ENCODE measurements at regions not wholly inside any gene's neighbourhood (a gene's known extent, or its start where the extent isn't known, plus 50 kb on each side); places are given as distances from the start of the nearest gene placed in this dataset.

- CTCF ChIA-PET: no interaction called here
- H3K36me3 ChIP-seq (ENCODE audit: low read depth): no peaks in the 10 kb centered on the region
- H3K9me2 ChIP-seq (ENCODE audit: insufficient read depth): no peaks in the 10 kb centered on the region; the same call in 1 of the 2 replicates
- no peak overlapping the region for H3K4me3 ChIP-seq
- no peak for DNase-seq
- no peak overlapping the region for H3K27ac ChIP-seq
- H3K79me2 ChIP-seq (ENCODE audit: low read depth): no peaks in the 10 kb centered on the region
- H4K20me1 ChIP-seq (ENCODE audit: insufficient read depth): no peaks in the 10 kb centered on the region
- peaks cover 11% of the 10 kb centered on the region for H3K9me3 ChIP-seq (ENCODE audit: insufficient read depth, low read depth)
- no peaks in the 10 kb centered on the region for H3K27me3 ChIP-seq (ENCODE audit: insufficient read depth, low read depth)
- H3K4me1 ChIP-seq (replicated peaks; ENCODE audit: insufficient read depth): no peaks in the 10 kb centered on the region
- H2AFZ ChIP-seq: no peak overlapping the region
- TF ChIP-seq, protein P1, sequence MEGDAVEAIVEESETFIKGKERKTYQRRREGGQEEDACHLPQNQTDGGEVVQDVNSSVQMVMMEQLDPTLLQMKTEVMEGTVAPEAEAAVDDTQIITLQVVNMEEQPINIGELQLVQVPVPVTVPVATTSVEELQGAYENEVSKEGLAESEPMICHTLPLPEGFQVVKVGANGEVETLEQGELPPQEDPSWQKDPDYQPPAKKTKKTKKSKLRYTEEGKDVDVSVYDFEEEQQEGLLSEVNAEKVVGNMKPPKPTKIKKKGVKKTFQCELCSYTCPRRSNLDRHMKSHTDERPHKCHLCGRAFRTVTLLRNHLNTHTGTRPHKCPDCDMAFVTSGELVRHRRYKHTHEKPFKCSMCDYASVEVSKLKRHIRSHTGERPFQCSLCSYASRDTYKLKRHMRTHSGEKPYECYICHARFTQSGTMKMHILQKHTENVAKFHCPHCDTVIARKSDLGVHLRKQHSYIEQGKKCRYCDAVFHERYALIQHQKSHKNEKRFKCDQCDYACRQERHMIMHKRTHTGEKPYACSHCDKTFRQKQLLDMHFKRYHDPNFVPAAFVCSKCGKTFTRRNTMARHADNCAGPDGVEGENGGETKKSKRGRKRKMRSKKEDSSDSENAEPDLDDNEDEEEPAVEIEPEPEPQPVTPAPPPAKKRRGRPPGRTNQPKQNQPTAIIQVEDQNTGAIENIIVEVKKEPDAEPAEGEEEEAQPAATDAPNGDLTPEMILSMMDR (conservative IDR thresholded peaks at IDR 0.05): no peak
- TF ChIP-seq EZH2 (IDR thresholded peaks at IDR 0.05; ENCODE audit: low read depth): no peak
- intact Hi-C loops (cut with micrococcal nuclease; ENCODE audit: unreplicated experiment): no loop called here
- POLR2A ChIA-PET (ENCODE audit: unreplicated experiment): no interaction called here
- H3F3A ChIP-seq (ENCODE audit: insufficient read depth, low read depth): no peaks in the 10 kb centered on the region; the same call in 1 of the 2 replicates
- no TSS peak for BruUV-seq (replicated peaks)
- no peak overlapping the region for H3K4me2 ChIP-seq
These were observed 580.4 kb upstream of the PTCHD4 start for GRCh38 chr6:48691420-48691819.

GRCh38 chr6:48689498-48689897 lies 578.5 kb upstream of the PTCHD4 start:
- Histone ChIP-seq H3K27me3 (ENCODE audit: insufficient read depth, low read depth) (no peaks in the 10 kb centered on the region), H3K4me2 (no peak overlapping the region), H2AFZ (no peak overlapping the region), H3K9me2 (ENCODE audit: insufficient read depth) (no peaks in the 10 kb centered on the region; the same call in 1 of the 2 replicates), H3K9me3 (ENCODE audit: insufficient read depth, low read depth) (peaks cover 15% of the 10 kb centered on the region), H3K27ac (no peak overlapping the region), H3K4me1 (replicated peaks; ENCODE audit: insufficient read depth) (no peaks in the 10 kb centered on the region), H3F3A (ENCODE audit: insufficient read depth, low read depth) (no peaks in the 10 kb centered on the region; the same call in 1 of the 2 replicates), H4K20me1 (ENCODE audit: insufficient read depth) (no peaks in the 10 kb centered on the region), H3K4me3 (no peak overlapping the region), H3K36me3 (ENCODE audit: low read depth) (no peaks in the 10 kb centered on the region), H3K79me2 (ENCODE audit: low read depth) (no peaks in the 10 kb centered on the region)
- no peak for DNase-seq
- intact Hi-C loops (cut with micrococcal nuclease; ENCODE audit: unreplicated experiment): no loop called here
- CTCF ChIA-PET: no interaction called here
- no TSS peak for BruUV-seq (replicated peaks)
- POLR2A ChIA-PET (ENCODE audit: unreplicated experiment): interaction anchor here (0.8 kb wide), 1 partner anchor 416 kb away, joined by 6 read pairs; no protein-coding TSS in a partner anchor
- TF ChIP-seq, protein P1 (conservative IDR thresholded peaks at IDR 0.05): no peak
- TF ChIP-seq EZH2 (IDR thresholded peaks at IDR 0.05; ENCODE audit: low read depth): no peak

DNA sequence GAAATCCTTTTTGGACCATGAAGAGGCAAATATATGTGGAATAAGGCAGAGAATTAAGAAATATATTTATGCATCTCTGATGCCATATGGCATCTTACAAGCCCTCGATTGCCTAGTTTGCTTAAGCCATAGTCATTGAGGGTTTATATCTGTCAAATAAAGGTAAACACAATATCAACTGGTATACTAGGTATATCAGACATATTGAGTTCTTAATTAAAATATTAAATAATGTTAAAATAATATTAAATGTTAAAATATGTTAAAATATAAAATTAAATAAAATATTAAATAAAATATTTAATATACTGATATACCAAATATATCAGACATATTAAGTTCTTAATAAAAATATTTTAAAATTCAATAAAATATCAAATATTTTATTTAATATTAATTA lies 567.4 kb upstream of the PTCHD4 start:
- Histone ChIP-seq H3K79me2 (ENCODE audit: low read depth) (no peaks in the 10 kb centered on the region), H3F3A (ENCODE audit: insufficient read depth, low read depth) (no peaks in the 10 kb centered on the region), H2AFZ (no peak overlapping the region), H3K27ac (no peak overlapping the region), H4K20me1 (ENCODE audit: insufficient read depth) (no peaks in the 10 kb centered on the region), H3K9me3 (ENCODE audit: insufficient read depth, low read depth) (no peaks in the 10 kb centered on the region), H3K27me3 (ENCODE audit: insufficient read depth, low read depth) (no peaks in the 10 kb centered on the region), H3K4me1 (replicated peaks; ENCODE audit: insufficient read depth) (no peaks in the 10 kb centered on the region), H3K4me3 (no peak overlapping the region), H3K36me3 (ENCODE audit: low read depth) (no peaks in the 10 kb centered on the region), H3K4me2 (no peak overlapping the region), H3K9me2 (ENCODE audit: insufficient read depth) (peaks cover 7% of the 10 kb centered on the region)
- TF ChIP-seq EZH2 (IDR thresholded peaks at IDR 0.05; ENCODE audit: low read depth): no peak
- TF ChIP-seq, protein P1 (conservative IDR thresholded peaks at IDR 0.05): no peak
- POLR2A ChIA-PET (ENCODE audit: unreplicated experiment): no interaction called here
- CTCF ChIA-PET: no interaction called here
- intact Hi-C loops (cut with micrococcal nuclease; ENCODE audit: unreplicated experiment): no loop called here
- BruUV-seq (replicated peaks): no TSS peak
- DNase-seq: no peak

Measured in PC-9 (cell line).